Activated CD4-positive, CD25-positive, alpha-beta regulatory T cell (primary cell): ENCODE measurements at regions not wholly inside any gene's neighbourhood (a gene's known extent, or its start where the extent isn't known, plus 50 kb on each side); places are given as distances from the start of the nearest gene placed in this dataset.
"Not testable (repeated sequence)": the region's sequence is repeated elsewhere in the genome, so short reads cannot be mapped to it uniquely, and the experiment has no call there.

Experiments
- DNase-seq, 4 experiments: peaks; one replicate each; lab custom pipeline; 2025; lab: John Stamatoyannopoulos, UW

DNA sequence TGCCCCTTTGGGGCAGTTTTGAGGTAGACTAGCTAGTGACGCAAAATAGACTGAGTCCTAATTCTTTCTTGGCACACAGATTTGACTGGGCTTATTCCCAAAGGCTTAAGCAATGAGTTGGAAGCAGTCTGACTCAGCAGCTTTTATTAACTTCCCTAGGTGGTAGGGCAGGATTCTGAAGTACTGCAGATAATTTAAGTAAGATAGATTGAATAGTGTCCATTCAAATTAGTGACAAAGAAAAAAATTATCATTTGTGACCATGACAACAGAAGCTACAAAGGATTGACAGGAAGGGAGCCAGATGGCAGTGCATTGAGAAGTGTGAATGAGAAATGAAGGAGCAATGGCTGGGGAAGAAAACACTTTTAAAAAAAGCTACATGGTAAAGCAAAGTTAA lies 649.4 kb downstream of the CDH9 start:
- no peak for DNase-seq

DNA sequence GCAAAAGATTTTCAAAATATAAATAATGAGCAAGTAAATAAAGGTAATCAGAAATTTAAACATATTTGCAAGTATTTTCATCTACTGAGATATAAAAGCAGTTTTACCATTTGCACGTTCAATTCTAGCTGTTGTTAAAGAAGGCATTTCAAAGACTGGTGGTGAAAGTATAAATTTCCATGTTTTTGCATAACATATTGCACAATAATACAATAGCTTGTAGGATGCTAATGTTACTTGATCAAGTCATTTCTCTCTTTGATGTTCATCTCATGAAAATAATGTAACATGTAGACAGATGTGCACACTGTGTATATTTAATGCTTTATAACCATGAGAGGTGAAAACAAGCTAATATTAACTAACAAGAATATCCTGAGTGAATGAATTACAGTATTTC lies 651.9 kb downstream of the CDH9 start:
- no peak for DNase-seq

DNA sequence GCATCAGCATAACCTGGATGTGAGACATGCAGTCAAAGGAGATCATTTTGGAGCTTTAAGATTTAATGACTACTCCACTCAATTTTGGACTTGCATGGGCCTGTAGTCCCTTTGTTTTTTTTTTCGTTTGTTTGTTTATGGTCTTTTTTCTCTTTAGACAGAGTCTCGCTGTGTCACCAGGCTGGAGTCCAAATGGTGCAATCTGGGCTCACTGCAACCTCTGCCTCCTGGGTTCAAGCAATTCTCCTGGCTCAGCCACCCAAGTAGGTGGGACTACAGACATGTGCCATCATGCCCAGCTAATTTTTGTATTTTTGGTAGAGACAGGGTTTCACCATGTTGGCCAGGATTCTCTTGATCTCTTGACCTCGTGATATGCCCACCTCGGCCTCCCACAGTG lies 673.8 kb downstream of the CDH9 start:
- DNase-seq = not testable (repeated sequence)

DNA sequence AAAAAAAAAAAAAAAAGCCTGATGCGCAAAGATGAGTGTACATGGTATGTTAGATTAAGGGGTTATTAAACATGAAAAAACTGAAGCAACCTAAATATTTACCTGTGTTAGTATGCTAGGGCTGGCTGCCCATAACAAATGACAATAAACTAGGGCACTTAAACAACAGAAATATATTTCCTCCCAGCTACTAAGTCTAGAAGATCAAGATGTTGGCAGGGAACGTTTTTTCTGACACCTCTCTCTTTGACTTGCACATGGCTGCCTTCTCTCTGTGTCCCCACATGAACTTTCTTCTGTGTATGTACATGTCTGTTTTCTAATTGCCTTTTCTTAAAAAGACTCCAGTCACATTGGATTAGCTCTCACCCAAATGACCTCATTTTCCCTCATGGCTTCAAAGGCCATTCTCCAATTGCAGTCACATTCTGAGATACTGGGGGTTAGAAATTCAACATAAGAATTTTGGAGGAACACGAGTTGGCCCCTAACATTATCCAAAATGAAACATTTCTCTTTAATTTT lies 694.5 kb downstream of the CDH9 start:
- no peak for DNase-seq

DNA sequence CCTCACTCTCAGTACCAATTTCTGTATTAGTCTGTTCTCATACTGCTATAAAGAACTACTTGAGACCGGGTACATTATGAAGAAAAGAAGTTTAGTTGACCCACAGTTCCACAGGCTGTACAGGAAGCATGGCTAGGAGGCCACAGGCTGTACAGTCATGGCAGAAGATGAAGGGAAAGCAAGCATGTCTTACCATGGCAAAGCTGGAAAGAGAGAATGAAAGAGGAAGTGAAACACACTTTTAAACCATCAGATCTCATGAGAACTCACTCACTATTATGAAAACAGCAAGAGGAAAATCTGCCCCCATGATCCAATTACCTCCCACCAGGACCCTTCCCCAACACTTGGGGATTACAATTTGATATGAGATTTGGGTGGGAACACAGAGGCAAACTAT lies 698.8 kb downstream of the CDH9 start:
- DNase-seq = no peak

DNA sequence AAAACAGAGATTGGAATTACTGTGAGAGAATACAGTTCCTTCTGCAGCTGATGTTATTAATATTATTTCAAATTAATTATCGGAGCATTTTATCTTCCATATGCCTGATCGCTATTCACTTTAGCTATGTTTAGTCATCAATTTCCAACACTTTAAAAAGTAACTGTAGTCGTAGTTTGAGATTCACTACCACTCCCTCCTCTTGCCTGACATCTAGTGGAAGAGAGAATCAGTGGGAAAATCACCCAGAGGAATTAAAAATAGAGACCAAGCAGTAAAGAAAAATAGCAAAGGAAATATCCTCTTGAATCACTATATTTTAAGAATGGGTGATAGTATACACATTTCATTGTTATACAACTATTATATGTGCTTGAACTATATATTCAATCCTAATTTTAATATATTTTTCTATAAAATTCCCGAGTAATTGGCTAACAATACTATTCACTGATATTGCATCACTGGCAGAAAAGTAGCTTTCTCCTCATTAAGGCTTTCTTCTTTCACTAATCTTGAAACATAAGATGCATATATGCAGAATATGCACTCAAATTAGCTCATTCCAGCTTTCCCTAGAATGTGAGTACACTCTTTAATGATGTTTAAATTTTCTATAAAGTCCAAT lies 708.7 kb downstream of the CDH9 start:
- DNase-seq = no peak

DNA sequence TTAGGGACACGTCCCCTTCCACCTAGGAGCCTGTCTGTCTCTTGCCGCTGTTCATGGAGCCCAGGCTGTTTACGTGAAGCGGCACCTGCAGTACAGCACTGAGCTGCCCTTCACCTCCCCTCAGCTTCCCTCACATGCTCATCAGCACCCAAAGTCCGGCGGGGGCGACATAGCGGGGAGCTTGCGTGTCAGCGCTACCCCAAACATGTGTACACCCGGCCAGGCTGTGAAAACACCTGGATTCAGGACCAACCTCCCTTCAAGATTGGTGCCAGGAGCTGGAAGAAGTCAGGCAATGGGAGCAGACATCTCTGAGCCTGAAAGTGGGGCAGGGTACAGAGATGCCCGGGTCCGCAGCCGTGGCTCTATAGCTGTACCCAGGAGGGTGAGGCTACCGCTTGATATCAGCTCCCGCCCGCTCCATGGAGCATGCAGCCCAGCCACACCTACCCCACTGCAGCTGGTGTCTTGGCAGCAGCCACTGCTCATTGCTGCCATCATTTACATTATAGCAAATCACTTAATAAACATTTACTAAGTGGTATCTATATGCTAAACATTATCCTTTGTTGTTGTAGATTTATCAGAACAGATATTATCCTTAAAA lies 712.1 kb downstream of the CDH9 start:
- no peak for DNase-seq

DNA sequence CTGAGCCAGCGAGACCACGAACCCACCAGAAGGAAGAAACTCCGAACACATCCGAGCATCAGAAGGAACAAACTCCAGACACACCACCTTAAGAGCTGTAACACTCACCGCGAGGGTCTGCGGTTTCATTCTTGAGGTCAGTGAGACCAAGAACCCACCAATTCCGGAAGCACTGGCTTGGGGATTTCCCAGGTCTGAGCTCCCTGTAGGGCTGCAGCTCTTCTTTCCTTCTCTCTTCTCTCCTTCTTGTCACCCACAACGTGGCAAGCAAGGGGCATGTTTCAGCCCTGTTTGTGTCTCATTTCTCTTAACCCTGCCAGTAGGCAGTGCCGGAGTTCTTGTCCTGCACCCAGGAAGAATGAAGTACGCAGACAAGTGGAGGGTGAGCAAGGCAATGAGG lies 713.0 kb downstream of the CDH9 start:
- DNase-seq = not testable (repeated sequence)

DNA sequence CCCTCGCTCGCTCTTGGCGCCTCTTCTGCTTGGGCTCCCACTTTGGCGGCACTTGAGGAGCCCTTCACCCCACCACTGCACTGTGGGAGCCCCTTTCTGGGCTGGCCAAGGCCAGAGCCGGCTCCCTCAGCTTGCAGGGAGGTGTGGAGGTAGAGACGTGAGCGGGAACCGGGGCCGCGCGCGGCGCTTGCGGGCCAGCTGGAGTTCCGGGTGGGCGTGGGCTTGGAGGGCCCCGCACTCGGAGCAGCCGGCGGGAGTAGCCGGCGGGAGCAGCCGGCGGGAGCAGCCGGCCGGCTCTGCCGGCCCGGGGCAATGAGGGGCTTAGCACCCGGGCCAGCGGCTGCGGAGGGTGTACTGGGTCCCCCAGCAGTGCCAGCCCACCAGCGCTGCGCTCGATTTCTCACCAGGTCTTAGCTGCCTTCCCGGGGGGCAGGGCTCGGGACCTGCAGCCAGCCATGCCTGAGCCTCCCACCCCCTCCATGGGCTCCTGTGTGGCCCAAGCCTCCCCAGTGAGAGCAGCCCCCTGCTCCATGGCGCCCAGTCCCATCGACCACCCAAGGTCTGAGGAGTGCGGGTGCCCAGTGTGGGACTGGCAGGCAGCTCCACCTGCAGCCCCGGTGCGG lies 714.0 kb downstream of the CDH9 start:
- DNase-seq = not testable (repeated sequence)

DNA sequence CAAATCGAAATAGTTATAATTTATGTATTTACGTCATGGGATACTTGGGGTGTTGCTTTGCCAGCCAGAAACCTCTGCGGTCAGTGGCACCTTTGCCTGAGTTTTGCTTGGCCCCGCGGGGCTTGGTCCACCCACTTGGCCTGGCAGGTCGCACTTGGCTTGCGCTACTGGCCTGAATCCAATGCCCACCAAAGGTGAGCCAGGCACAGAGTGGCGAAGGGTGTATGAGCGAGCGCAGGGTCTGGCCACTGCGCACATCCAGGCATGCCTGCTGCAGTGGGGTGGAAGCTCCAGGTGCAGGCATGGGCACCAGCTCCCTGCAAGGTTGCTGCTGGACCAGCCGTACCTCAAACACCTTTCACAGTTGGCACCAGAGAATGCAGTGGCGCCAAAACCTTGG lies 714.6 kb downstream of the CDH9 start:
- DNase-seq = no peak

DNA sequence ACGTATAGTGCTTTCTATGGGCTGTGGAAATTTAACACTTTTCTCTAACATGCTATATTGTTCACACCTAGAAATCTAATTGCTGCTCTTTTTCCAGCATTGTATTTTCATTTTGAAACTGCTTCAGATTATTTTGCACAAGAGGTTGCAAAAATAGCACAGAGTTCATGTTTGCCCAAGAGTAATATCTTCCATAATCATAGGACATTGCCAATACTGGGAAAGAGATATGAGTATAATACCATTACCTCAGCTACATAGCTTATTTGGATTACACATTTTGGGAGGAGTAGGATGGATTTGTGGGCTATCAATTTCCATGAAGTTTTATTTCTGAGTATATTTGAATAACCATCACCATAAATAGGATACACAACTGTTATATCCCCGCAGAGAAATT lies 717.1 kb downstream of the CDH9 start:
- no peak for DNase-seq

DNA sequence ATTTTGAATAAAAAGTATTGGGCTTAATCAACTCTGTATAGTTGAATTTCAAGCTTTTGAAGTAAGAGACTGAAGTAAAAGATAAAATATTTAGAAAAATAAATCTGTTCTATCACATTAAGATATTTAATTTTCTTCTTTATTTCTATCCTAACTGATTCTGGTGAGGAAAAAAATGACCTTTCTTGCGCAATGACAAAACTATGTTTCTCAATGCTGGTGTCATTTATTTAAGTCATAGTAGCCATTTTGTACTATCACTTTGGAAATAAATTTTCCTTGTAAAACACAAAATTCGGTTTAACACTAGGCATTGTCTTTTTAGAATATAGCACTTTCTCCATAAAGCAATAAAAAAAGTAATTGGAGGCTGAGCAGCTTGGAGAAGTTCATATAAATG lies 728.0 kb downstream of the CDH9 start:
- DNase-seq = no peak

DNA sequence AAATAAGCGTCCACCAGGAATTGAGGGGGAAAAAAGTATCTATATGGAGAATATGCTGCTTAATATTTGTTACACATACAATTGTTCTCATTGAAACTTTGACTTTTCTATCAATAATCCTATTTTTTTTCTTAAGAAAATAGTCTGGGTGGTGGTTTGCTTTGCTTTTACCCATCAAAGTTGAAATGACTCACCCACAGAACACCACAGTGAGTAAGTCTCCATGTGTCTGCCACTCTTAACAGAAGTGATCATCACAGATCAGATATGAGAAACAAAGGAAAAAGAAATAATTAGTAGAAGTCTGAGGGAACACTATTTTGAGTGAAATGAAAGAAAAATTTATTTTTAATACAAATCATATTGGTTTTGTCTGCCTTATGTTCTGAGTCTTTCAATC lies 742.8 kb downstream of the CDH9 start:
- DNase-seq = no peak

DNA sequence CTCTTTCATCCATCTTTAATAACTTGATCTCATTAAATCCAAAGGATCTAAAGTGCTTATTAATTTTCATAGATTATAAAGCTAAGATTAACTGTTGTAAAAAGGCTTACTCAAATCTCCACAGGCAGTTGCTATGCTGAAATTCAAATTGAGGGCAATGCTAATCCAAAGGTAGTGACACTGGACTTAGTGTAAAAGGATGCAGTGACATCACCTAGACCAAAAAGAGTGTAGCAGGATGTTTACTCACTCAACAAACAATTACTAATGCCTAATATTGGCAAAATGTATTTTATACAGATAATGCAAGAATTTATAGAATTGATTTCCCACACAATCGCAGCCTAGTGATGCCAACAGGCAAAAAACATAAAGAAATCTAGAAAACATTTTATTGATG lies 756.2 kb downstream of the CDH9 start:
- no peak for DNase-seq

DNA sequence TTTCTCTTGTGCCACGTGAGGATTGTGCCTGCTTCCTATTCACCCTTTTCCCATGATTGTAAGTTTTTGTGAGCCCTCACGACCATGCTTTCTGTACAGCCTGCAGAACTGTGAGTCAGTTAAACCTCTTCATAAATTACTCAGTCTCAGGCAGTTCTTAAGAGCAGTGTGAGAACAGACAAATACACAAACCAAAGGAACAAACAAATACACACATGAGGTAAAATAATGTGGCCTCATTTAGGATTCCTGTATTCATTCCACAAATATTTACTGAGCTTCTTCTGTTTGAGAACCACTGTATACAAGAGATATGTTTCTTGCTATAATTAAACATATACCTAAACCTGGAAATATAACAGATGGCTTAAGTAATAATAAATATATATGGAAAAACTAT lies 760.3 kb downstream of the CDH9 start:
- DNase-seq = no peak

DNA sequence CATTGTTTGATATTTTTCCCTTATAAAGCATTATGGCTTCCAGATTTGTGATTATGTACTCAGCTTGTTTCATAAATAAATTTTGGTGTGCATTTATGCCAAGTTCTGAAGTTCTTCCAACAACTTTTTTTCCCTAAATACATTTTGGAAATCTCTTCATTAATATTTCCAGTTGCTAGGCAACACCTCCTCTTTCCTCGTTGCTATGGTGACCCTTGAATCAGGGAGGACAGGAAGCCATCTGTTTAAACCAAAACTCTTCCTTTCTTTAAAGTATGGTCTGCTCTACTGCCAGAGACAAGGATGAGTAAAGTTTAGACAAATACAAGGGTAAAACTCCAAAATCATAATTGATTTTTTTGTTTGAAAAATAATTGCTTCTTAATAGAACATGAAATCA lies 779.3 kb downstream of the CDH9 start:
- DNase-seq = no peak

DNA sequence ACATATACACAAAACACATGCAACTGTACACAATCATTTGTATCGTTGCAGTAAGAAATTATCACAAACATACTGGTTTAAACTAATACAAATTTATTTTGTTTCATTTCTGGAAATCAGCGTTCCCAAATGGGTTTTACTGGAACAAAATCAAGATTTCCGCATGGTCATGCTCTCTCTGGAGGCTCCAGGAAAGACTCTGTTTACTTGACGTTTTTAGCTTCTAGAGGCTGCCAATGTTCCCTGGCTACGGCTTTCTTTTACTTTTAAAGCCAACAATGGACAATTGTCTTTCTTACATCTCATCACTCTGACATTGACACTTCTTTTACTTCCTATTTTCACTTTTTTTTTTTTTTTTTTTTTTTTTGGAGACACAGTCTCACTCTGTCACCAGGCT lies 793.1 kb downstream of the CDH9 start:
- DNase-seq = no peak

DNA sequence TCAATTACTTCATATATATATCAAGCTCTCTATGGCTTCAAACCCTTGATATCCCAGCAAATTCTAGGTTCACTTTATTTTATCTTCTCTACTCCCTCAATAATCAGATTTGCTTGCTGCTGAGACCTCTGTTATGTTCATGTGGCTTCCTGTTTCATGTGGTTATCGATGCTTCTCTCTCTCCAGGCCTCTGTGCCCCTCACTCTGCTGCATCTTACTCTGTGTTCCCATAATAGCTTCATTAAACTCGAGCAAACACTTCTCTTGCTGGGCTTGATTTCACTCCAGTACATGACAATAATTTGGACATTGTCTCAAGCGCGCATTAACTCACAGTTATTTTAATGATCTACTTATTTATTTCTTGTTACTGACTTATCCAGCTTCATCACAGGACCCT lies 798.8 kb downstream of the CDH9 start:
- DNase-seq = no peak

DNA sequence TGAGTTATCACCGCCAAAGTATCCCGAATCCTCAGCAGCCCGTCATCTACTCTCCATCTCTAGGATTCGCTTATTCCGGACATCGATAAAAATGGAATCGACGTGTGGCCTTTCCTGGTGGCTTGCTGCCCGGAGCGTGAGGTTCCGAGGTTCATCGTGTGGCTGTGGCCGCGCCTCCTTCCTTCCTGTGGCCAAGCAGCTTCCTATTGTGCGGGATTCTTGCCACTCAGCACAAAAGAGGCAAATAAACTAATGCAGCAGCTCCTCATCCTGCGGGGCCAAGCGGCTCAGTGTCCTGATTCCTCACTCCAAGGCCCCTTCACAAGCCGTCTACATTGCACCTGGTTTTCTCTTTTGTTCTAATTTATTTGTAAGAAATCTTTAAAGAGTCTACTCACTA lies 800.9 kb downstream of the CDH9 start:
- no peak for DNase-seq

DNA sequence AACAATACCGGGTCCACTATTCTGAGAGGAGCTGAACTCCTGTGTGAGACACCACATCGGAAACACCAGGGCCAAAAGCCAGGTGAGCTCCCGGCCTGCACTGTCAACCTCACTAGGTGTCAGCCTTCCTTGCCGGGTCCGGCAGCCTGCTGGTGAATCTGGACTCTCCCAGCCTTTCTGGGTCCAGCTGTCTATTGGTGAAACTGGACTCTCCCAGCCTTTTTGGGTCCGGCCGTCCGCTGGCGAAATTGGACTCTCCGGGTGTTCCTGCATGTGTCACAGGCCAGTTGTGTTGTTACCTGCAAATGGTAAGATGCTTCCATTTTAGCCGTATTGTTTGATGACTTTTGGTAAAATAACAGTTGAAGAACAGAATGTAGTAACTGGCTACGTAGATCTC lies 801.5 kb downstream of the CDH9 start:
- DNase-seq = no peak

DNA sequence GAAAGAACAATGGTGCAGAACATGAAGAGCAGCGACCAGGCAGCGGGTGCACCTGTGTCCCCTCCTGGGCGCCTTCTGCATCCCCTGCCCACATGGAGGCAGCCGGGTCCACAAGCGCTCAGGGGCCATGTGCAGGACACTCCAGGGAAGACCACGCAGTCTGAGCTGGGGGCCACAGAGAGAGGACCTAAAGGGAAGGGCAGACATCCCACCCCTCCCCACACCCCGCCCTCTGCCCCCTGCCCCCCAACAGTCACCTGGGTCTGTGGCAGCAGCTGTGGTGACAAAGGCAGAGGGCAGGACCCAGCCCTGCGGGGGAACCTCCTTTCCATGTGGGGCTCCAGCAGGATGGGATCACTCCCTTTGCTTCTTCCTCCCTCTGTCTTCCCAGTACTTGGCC lies 805.7 kb downstream of the CDH9 start:
- DNase-seq = no peak

DNA sequence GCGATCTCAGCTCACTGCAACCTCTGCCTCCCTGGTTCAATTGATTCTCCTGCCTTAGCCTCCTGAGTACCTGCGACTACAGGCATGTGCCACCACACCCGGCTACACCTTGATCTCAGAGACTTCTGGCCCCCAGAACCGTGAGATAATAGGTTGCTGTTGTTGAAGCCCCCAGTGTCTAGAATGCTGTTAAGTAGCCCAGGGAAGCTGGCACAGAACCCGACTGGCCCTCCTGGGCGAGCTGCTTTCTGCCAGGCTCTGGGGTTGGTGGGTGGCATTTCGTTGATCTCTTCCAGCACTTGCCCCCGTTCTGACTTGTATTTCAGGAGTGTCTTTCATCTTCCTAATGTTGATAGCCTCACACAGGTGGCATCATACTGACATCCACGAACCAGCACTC lies 807.1 kb downstream of the CDH9 start:
- DNase-seq = no peak

DNA sequence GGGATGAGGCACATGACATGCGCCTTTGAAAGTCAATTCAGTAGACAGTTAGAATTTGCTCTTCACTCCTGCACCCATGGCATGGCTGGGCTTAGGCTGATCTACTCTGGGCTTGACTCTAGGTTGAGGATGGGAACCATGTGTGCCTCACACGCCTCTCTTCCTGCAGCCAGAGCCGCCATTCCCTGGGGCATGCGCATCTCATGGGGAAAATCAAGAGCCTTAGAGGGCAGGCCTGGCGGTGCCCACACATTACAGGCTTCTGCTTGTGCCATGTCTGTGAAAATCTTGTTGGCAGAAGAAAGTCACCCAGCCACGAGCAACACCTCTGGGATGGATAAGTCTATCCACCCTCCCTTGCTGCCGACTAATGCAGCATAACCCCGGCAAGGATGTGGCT lies 808.5 kb downstream of the CDH9 start:
- DNase-seq = no peak

DNA sequence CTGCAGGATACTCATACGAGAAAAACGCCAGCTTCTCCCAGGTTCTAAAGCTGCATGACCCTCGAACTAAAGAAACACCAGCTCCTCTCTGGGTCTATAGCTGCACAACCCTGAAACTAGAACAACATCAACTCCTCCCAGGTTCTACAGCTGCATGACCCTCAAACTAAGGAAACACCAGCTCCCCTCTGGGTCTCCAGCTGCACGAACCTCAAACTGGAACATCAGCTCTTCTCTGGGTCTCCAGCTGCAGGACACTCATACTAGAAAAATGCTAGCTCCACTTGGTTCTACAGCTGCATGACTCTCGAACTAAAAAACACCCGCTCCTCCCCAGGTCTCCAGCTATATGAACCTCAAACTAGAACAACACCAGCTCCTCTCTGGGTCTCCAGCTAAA lies 811.1 kb downstream of the CDH9 start:
- no peak for DNase-seq
